ENCODE measurements at regions not wholly inside any gene's neighbourhood (a gene's known extent, or its start where the extent isn't known, plus 50 kb on each side); places are given as distances from the start of the nearest gene placed in this dataset.

DNA sequence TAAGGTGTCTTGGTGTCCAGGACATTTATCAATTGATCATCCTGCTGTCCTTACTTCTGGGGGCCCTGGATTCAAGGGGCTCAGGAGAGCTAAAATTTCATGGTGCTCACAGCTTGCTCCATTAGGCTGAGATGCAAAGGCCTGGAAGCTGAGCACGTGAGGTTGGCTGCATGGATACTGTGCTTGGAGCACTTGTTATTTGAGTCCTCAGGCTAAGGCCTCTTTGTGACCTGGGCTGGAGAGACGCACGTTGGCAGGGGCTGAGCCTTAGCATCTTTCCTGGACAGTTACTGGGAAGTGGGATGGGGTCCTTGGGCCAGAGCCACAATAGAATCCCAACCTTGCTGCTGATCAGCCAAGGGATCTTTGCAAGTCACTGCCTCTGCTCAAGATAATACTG lies 151.2 kb upstream of the HS6ST1 start:
- Histone ChIP-seq H3K27me3 (no peaks in the 10 kb centered on the region), H3K9me3 (peaks cover 0 to 25% (median 11%) of the 10 kb centered on the region in 4 donors), H3K4me3 (no peak overlapping the region), H3K27ac (no peak overlapping the region), H3K36me3 (no peaks in the 10 kb centered on the region), H3K4me1 (peaks cover 0 to 8% (median 2%) of the 10 kb centered on the region in 4 donors)
- DNase-seq, result no peak
- TF ChIP-seq, protein P1, sequence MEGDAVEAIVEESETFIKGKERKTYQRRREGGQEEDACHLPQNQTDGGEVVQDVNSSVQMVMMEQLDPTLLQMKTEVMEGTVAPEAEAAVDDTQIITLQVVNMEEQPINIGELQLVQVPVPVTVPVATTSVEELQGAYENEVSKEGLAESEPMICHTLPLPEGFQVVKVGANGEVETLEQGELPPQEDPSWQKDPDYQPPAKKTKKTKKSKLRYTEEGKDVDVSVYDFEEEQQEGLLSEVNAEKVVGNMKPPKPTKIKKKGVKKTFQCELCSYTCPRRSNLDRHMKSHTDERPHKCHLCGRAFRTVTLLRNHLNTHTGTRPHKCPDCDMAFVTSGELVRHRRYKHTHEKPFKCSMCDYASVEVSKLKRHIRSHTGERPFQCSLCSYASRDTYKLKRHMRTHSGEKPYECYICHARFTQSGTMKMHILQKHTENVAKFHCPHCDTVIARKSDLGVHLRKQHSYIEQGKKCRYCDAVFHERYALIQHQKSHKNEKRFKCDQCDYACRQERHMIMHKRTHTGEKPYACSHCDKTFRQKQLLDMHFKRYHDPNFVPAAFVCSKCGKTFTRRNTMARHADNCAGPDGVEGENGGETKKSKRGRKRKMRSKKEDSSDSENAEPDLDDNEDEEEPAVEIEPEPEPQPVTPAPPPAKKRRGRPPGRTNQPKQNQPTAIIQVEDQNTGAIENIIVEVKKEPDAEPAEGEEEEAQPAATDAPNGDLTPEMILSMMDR (IDR thresholded peaks at IDR 0.05), result no peak
- TF ChIP-seq POLR2A (IDR thresholded peaks at IDR 0.05), result no peak

DNA sequence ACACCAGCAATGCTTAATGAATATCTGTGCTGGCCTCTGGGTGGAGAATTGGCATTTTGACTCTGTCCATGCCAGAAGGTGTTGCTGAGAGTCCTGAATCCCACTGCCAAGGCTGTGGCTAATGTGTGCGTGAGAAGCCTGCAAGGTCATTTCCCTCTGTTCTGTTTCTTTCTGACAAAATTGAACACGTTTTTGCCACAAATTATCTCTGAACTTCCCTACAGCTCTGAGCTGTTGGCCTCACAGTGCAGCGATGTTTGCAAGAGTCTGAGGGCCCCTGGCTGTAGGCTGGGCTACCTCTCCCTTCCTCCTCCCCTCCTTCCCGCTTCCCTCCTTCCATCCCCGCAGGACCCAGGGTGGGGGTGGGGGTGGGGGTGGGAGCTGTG lies 154.1 kb upstream of the HS6ST1 start:
- H3K27ac ChIP-seq, result peak overlapping the region in 2 of 4 donors; percentile 48 to 57
- H3K4me3 ChIP-seq, result peak overlapping the region in 2 of 4 donors; percentile 8 to 13
- H3K27me3 ChIP-seq, result no peaks in the 10 kb centered on the region
- TF ChIP-seq POLR2A (IDR thresholded peaks at IDR 0.05), result no peak
- TF ChIP-seq, protein P1 (IDR thresholded peaks at IDR 0.05), result no peak
- DNase-seq, result no peak
- H3K4me1 ChIP-seq, result peaks cover 0 to 8% (median 2%) of the 10 kb centered on the region in 4 donors
- H3K9me3 ChIP-seq, result peaks cover 0 to 22% (median 9%) of the 10 kb centered on the region in 4 donors
- no peaks in the 10 kb centered on the region for H3K36me3 ChIP-seq

DNA sequence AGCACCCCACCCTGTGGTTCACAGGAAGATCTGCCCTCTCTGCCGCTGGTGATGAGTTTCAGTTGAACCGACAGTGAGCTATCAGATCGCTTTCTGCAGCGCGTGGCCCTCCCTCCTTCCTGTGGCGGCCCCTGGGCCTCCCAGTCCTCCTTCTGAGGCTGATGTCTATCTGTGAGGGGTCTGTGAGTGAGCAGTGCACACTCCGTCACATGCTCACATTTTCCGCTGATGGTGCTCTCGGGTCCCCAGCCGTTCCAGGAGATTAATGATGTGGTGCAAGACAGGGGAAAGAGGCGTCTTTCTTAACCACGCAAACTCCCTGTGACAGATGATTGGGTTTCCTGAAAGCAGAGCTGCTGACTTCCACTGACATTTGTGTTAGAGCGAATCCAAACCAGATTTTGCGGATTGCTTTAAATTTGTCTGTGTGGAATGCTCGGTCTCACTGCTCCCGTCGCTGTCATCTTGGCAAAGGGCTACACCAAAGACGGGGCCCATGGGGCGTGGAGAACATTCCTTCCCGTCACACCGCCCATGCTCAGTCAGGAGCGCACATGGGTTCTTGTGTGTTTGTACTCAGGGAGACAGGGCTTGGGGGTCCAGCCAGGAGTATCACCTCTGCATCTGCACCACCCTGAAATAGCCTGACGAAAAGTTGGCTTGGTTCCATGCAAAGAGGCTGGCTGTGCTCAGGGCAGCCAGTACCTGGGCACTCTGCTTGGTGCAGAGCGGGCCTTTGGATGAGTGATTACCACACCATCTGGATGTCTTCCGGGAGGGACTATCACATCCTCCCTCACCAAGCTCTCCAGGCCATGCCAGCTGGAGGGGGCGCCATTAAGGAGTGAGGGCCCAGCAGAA lies 154.7 kb upstream of the HS6ST1 start:
- Histone ChIP-seq H3K4me1 (peaks cover 0 to 8% (median 2%) of the 10 kb centered on the region in 4 donors), H3K4me3 (peak overlapping the region in 2 of 4 donors; percentile 8 to 13), H3K36me3 (no peaks in the 10 kb centered on the region), H3K27me3 (no peaks in the 10 kb centered on the region), H3K27ac (peak overlapping the region in 3 of 4 donors; percentile 18 to 57 (median 48)), H3K9me3 (peaks cover 0 to 22% (median 7%) of the 10 kb centered on the region in 4 donors)
- TF ChIP-seq, protein P1 (IDR thresholded peaks at IDR 0.05), result no peak
- TF ChIP-seq POLR2A (IDR thresholded peaks at IDR 0.05), result no peak
- DNase-seq, result peak in 1 of 3 donors; percentile 58

DNA sequence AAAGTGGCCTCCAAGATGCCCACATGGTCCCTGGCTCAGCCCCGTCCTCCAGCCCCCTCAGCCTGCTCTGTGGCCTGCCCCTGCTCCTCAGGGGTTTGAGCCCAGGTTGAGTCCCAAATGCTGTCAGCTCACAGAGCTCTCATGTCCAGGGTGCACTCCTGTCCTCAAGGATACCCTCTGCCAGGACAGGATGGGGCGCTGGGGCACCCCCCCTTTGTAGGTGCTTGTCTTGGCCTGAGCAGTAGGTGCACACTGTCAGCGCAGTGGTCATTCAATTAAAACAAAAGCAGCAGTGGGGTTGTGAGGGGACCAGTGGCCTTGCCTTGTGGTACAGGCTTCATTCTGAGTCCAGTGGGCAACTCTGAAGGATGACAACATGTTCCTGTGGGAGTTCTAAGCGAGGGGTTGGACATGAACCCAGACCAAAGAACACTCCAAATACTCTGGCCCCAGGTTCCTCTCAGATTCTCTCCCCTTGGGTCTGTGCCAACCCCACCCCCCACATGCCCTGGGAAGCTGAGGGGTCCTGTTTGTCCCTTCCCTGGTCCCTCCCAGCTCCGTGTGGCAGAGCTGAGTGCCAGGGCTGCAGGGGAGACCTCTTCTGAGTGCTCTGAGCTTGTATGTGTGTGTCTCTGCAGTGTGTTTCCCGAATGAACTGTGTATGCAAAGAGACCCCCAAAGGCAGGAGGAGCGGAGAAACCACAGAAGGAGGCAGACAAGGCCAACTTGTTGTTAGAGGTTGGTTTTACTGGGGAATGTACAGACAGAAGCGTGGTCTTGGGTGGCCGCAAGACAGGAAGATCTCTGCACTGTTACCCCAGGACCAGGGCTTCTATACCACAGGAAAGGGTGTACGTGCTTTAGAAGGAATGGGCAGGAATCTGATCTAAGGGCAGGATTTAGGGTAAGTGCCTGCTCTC lies 155.6 kb upstream of the HS6ST1 start:
- DNase-seq, result no peak
- Histone ChIP-seq H3K4me3 (no peak overlapping the region), H3K4me1 (peaks cover 0 to 8% (median 2%) of the 10 kb centered on the region in 4 donors), H3K27me3 (no peaks in the 10 kb centered on the region), H3K9me3 (peaks cover 0 to 15% (median 3%) of the 10 kb centered on the region in 4 donors), H3K36me3 (no peaks in the 10 kb centered on the region), H3K27ac (peak overlapping the region in 2 of 4 donors; percentile 36 to 48)
- TF ChIP-seq POLR2A (IDR thresholded peaks at IDR 0.05), result no peak
- TF ChIP-seq, protein P1 (IDR thresholded peaks at IDR 0.05), result no peak

DNA sequence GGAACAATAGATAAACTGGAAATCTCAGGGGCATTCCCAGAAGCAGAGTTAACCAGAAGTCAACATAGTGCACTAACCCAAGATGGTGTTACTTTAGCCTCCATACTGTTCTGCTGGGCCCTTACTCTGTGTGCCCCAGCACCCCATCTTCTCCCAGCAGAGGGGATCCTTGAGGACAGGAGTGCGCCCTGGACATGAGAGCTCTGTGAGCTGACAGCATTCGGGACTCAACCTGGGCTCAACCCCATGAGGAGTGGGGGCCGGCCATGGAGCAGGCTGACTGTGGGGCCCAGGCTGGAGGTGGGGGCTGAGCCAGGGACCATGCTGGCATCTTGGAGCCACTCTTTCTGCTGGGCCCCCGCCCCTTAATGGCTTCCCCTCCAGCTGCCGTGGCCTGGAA lies 156.3 kb upstream of the HS6ST1 start:
- no peak overlapping the region for H3K27ac ChIP-seq
- H3K27me3 ChIP-seq, result no peaks in the 10 kb centered on the region
- no peak for DNase-seq
- H3K36me3 ChIP-seq, result no peaks in the 10 kb centered on the region
- H3K4me3 ChIP-seq, result no peak overlapping the region
- peaks cover 0 to 8% (median 2%) of the 10 kb centered on the region in 4 donors for H3K4me1 ChIP-seq
- no peak for TF ChIP-seq POLR2A (IDR thresholded peaks at IDR 0.05)
- TF ChIP-seq, protein P1 (IDR thresholded peaks at IDR 0.05), result no peak
- H3K9me3 ChIP-seq, result peaks cover 0 to 8% (median 0%) of the 10 kb centered on the region in 4 donors

Measured in Peyer's patch (tissue), 4 donors.